Stimulated activated CD4-positive, alpha-beta T cell treated with anti-CD3 and anti-CD28 coated beads, Interleukin-2, amount 100 ng/mL, for 24 hours (primary cell): ENCODE measurements at regions not wholly inside any gene's neighbourhood (a gene's known extent, or its start where the extent isn't known, plus 50 kb on each side); places are given as distances from the start of the nearest gene placed in this dataset.
"Not testable (repeated sequence)": the region's sequence is repeated elsewhere in the genome, so short reads cannot be mapped to it uniquely, and the experiment has no call there.

Experiments used
- DNase-seq, 2 donors: peaks; one replicate each; pipeline ENCODE4 v3.0.0-alpha.2; 2020

DNA sequence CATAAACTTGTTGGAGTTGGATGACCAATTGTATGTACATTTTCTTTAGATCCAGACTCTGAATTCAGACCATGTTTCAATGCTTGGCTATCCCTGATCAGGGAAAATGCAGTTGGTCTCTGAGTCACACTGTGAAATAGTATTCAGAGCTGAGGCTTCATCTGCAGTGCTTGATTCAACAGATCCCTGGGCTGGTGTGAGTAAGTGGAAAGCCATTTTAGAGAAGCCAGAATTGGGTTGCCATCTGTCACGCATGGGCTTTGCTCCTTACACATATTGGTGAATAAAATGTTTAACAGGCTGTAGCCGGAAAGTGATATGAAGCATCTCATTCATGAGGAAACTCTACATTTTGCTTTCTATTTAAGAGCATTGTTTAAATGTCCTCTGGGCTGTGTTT lies 50.0 kb upstream of the ACYP2 start:
- no peak for DNase-seq

DNA sequence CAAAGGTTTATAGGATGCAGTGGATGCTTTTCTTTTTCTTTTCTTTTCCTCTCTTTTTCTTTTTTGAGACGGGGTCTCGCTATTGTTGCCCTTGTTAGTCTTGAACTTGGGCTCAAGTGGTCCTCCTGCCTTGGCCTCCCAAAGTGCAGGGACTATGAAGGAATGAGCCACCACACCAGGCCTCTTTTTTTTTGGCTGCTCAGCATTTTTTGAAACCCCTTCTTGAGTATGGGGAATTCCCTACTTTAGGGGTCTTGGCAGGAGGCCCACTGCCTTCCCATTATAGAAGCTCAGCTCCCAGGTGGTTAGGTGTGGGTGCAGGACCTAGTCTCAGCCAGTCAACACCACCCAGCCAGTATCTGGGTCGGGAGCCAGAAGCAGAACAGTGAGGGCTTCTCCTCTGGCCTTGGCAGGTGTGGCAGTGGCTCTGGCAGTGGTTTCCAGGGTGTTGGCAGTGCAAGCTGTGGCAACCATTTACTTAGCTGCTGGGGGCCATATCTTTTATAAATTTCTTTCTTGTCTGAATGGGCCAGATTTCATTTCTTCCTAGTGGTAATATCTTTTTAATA lies 51.4 kb upstream of the ACYP2 start:
- DNase-seq = no peak

DNA sequence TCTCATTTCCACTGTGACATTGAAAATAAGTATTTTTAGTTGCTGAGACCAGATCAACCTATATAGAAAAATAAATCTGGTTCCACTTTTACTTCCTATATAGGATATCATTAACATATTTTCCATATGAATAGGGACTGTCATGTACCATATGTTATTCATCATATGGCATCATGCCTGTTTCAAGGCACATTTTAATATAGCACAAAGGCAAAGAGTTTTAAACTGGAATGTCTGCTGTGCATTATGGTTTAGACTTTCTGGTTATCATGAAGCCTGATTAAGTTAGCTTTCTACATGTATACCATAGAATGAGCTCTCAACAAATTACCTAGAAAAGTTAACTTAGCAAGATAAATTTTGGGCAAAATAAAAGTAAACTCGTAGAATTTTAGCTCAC lies 53.0 kb upstream of the ACYP2 start:
- no peak for DNase-seq

DNA sequence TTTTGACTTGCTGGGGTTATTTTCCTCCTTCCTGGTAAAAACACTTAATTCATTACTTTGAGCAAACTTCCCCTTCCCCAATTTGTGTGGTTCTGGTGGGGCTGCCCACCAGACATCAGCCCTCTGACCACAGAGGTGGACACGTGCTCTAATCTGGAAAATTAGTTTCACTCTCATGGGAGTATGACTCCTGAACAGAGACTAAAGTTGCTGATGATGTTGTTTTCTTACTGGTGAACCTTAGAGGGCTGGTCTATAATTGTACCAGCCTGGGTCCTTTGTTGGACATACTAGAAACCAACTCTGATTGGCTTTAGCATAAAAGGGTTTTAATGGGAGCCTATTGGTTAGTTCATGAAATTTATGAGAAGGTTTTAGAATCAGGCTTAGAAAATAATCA lies 54.1 kb upstream of the ACYP2 start:
- DNase-seq = no peak

DNA sequence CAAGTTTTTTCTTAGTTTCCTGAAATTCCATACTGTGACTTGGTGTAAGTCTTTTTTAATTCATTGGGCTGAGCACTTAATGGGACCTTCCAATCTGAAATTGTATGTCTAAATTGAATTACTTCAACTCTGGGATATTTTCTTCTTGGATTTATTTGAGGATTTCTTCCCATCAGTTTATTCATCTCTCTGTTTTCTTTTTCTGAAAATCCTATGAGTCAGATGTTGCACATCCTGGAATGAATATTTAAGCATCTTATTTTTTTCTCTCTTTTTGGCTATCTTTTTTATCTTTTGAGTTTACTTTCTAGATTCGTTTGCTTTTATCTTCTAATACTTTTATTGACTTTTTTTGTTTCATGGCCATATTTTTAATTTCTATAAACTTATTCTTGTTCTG lies 55.4 kb upstream of the ACYP2 start:
- DNase-seq = no peak

DNA sequence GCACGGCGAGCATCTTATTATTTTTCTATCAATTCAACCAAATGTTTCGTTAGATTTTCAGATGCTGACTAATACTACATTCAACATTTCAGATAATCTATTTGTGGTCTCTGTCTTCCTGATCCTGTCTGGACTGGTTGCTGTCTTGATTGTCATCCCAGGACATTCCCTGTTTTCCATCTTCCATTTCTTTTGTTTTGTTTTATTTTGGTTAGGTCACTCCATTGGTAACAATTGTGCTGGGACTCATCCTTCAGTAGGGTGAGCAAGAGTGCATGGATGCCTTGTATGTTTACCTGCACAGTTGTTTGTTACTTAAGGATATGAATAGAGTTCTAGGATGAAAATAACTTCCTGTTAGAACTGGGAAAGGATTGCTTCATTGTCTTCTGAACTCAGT lies 55.9 kb upstream of the ACYP2 start:
- DNase-seq = no peak

DNA sequence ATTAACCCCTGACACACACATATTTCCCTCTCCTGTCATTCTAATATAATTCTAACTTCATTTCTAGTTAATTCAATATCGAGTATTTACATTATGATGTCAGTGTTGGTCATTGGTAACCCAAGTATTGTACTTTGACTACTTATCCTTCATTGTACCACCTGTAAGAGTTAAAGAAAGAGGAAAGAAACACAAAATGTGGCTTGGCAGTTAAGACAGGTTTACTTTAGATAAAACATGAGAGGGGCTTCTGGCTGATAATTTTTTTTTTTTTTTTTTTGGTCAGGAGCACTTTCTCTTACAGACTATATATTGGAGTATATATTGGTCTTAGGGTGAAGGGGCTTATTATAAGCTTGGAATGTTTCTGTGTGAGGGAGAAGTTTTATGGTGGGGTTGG lies 57.0 kb upstream of the ACYP2 start:
- DNase-seq = no peak

DNA sequence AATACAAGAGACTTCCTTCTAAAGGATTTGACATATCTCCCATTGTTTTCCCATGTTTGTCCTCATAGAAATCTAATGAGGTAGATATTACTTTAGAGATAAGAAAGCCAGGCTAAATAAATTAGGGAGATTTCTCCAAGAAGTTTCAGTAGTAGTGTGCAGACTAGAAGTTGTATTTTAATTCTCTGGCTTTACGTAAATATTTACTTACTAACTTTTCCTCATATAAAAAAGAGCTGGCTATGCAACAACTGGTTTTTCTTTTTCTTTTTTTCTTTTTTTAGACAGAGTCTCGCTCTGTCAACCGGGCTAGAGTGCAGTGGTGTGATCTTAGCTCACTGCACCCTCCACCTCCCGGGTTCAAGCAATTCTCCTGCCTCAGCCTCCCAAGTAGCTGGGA lies 60.6 kb upstream of the ACYP2 start:
- no peak for DNase-seq

DNA sequence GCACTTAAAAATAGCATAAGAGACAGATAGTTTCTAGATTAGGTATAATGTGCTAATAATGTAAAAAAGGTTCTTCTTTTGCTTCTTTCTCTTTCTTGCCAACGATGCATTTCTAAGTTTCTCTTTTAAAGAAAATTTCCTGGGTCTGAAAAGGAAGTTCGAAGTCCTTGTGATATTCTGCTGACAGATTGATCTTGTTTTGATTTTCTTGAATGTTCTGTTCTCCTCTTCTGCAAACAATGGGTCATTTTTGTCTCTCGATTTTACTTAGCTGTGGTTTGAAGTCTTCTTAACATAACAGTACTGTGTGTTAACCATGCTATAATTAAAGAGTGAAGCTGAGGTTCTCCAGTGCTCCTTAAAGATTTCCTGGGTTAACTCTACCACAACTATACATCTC lies 61.1 kb upstream of the ACYP2 start:
- no peak for DNase-seq

DNA sequence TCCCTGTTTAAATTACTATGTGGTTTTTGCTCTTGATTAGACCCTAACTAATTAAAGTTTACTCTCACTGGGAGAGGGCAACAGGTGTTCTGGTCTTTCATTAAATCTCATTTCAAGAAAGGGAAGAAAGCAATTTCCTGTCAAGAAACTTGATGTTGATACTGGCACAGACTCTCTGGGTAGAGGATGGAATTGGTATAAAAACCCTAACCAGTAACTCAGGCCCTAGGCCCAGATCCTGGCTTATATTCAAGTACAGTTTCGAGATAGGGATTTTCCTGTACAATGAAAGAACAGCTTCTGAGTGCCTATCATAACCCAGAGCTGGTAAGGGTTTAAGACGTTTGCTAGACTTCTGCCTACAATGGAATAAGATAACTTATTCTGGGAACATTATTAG lies 61.6 kb upstream of the ACYP2 start:
- no peak for DNase-seq

DNA sequence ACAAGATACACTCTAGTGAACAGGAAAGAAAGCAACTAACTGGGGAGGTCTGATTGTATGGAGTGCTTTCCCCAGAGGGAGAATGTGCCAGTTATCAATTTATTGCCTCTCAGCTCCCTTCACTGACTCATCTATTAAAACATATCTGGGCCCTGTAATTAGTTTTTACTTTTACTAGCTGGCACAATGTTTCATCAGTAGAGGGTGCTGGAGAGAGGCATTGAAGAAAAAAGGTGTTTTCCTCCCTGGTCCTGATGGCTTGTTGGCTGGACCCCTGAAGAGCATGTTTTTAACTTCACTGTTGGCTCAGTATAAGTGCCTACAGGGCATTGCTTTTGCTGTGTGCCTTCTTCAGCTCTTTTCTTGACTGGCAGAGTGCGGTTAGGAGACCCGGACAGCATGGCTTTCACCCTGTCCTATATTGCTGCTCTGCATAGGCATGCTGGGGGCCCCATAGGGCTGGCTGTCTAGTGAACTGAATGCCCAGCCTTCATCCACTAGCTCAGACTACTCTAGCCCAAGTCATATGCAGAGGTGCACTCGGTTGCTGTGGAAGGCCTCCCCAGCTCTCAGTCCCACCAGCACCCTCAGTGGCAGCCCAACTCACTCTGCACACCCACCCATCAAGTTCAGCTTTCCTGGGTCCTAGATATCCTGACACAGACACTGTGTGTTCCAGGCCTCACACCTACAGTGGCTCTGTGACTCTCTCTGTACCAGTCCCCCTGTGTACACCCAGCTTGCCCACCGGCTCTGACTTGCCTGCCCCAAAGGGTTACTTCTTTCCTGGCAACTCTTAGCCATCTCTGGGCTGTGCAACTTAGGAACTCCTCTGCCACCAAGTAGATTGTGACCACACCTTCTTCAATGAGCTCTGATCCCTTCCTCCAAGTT lies 62.3 kb upstream of the ACYP2 start:
- no peak for DNase-seq

DNA sequence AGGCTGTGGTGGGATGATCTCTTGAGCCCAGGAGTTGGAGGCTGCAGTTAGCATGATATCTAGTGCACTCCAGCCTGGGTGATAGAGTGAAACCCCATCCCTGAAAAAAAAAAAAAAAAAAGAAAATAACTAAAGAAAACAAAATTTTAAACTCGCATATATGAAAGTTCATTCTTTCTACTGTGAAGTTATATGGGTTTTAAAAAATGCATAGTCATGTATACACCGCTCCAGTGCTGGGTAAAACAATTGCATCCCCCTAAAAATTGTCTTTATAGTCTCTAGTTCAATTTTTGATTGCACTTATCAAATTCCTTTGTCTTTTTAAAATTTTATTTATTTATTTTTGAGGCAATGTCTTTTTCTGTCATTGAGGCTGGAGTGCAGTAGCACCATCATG lies 65.0 kb upstream of the ACYP2 start:
- no peak for DNase-seq

DNA sequence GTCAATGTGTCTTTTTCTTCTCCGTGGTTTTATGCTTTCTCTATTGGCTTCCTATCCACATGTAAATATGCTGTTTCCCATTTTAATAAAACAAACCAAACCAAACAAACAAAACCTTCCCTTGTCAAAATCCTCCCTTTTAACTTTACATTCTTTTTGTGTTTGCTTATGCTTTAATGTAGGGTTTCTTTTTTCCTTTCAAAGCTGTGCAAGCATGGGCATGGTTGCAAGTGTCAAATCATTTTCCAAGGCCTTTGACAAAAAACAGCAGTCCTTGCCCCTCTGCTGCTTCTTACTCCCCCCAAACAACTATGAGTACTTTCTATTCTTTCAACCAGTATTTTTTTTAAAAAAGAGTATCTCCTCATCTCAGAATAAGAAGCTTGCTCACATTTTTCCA lies 66.0 kb upstream of the ACYP2 start:
- no peak for DNase-seq

DNA sequence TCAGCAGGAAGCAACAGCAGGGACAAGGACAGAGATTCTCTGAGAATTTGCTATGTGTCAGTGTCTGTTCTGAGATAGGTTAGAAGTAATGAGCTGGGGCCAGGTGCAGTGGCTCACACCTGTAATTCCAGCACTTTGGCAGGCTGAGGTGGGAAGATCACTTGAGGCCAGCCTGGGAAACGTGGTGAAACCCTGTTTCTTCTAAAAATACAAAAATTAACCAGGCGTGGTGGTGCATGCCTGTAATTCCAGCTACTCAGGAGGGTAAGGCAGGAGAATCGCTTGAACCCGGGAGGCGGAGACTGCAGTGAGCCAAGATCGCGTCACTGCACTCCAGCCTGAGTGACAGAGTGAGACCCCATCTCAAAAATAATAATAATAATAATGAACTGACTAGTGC lies 66.5 kb upstream of the ACYP2 start:
- DNase-seq = not testable (repeated sequence)

DNA sequence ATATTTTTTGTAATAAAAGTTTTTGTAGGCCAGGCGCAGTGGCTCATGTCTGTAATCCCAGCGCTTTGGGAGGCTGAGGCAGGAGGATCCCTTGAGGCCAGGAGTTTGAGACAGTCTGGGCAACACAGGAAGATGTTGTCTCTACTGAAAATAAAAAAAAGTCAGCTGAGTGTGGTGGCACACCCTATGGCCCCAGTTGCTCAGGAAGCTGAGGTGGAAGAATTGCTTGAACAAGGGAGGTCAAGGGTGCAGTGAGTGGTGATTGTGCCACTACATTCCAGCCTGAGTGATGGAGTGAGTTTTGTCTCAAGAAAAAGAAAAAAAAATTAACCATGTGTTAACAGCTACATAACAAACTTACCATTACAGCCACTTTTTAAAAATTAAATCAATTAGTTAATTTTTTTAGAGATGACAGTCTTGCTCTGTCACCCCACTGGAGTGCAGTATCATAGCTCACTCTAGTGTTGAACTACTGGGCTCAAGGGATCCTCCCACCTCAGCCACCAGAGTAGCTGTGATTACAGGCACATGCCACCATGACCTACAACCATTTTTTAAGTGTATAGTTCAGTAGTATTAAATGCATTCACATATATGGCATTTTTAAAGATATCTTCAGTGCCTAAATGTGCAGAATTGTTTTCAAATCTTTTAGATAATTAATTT lies 67.2 kb upstream of the ACYP2 start:
- no peak for DNase-seq

DNA sequence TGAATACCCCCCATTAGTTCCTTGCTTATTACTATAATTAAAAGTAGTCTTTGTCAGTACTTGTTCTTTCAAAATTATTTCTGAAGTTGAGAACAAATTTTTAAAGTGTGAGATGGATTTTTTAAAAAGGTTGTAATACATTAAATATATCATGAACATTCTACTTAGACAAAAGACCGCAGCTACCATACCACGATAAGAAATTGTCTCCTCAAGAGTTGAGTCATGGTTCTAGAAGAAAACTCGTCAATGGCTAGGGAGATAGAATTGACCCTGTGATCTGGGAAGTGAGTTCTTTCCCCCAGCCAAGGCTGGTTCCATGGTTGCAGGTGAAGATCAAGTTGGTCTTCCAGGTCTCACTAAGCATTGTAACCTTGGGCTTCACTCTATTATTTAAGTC lies 67.8 kb upstream of the ACYP2 start:
- DNase-seq = no peak

DNA sequence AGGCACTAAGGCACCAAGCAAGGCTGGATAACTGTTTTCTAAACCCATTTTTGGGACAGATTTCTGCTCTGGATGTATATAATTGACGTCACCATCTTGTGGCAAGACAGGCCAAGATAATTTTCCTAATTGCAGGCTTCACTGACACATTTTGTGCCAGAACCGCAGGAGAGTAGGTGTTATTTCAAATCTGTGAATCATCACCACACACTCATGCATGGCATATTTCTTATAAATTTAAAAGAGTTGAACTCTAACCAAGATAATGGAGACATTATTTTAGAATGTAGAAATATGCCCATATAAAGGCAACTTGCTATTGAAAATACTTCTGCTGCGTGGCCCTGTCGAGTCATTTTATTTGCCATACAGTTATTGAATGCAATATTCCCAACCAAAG lies 68.3 kb upstream of the ACYP2 start:
- no peak for DNase-seq

DNA sequence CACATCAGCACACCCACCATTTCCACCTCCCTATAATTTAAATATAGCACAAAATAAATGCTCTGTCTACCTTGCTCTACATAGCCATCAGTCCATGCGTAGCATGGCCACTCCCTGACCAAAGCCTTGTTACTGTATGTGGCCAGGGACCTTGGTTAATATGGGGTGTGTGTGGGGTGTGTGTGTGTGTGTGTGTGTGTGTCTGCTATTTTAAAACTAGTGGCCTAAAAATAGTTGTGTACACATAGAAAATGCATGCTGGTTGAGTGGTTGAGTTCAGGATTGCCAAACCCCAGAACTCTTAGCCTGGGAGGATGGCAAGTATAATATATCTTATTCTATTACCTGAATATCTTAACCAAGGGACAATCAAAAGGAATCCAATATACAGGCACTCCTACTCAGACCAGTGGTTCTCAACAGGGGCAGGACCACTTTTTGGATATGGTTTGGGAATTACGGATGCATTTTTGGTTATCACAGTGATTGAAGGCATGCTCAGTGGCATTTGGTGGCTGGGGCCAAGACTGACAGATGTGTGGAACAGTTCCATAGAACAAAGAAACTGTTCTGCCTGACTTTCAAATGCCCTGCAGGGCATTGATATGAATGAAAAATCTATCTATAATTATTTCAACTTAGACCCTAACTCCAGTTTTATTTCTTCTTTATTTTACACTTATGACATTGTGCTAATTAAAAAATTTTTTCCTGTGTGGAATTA lies 72.3 kb upstream of the PSME4 start:
- DNase-seq = no peak

DNA sequence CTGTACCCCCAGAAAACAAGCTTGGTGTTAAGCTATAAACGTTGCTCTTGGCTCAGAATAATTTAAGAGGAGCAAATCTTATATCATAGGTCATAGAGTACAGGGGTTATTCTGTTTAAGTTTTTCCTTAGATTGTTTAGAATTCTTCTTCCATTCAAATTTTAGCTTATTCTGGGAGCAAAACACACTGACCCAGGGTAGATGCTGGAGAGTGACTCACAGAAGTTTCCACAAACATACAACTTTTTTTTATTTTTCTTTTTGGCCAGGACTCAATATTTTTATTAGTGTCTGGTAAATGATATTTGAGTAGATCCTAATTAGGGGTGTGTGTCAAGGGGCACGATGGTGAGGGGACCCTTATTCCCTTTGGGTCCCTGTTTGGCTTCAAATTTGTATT lies 71.5 kb upstream of the PSME4 start:
- DNase-seq = no peak

DNA sequence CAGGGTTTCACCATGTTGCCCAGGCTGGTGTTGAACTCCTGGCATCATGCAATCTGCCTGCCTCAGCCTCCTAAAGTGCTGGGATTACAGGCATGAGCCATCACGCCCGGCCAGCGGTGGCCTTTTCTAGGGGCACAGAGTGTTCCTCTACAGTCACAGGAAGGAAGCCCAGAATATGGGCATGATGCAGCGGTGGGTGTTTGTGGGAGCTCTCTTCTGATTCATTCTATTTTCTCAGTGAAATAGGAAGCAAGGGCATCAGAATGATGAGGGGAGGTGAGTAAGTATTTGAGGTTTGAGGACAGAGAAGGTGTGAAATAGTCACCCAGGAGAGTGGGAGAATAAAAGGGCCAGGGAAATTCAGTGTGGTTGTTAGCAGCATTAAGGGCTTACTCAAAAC lies 70.3 kb upstream of the PSME4 start:
- peak; percentile 70 for DNase-seq

DNA sequence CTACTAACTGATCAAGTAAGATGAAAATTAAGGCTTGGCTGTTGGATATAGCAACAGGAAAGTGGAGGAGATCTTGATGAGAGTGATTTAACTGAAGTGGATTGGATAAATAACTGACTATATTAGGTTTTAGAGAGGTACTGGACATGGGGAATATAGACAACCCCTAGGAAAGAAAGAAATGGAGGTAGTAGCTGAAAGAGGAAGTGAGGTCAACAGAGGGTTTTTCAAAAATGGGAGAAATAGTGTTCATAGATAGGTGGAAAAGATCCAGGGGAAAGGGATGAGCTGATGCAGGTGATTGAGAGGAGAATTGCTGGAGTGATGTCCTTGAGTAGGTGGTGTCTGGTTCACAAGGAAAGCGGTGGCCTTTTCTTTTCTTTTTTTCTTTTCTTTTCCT lies 69.9 kb upstream of the PSME4 start:
- no peak for DNase-seq

DNA sequence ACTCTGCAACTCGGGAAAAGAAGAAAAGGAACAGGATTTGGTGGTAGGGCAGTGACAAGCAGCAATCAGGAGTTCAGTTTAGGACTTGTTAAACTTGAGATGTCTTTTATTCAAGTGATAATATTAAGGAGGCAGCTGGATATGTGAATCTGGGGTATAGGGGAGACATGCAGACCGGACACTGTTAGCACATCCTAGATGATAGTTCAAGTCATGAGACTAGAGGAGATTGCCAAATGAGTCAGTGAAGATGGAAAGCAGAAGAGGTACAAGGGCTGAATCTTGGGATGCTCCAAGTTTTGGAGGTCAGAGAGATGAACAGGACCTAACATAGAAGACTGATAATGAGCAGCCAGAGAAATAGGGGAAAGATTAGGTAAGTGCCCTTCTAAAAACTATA lies 69.5 kb upstream of the PSME4 start:
- DNase-seq = no peak

DNA sequence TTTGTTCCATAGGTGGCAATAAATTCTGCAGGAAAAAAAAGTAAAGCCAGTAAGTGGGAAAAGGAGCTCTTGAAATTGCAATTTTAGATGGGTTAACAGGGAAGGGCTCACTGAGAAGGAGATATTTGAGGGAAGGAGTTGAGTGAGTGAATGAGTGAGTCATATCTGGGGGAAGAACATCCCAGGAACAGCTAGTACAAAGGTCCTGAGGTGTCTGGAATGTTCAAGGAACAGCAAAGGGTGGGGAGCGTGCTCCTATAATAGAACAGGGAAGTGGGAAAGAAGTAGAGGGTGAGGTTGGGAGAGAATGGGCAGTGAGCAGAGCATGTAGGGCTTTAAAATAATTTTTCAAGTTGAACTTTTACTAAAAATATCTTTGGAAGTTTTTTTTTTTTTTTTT lies 68.0 kb upstream of the PSME4 start:
- DNase-seq = no peak

DNA sequence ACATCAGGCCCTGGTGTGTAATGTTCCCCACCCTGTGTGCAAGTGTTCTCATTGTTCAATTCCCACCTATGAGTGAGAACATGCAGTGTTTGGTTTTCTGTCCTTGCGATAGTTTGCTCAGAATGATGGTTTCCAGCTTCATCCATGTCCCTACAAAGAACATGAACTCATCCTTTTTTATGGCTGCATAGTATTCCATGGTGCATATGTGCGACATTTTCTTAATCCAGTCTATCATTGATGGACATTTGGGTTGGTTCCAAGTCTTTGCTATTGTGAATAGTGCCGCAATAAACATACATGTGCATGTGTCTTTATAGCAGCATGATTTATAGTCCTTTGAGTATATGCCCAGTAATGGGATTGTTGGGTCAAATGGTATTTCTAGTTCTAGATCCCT lies 60.5 kb upstream of the PSME4 start:
- DNase-seq = not testable (repeated sequence)
